Prostate gland (tissue), 2 donors: ENCODE measurements at regions not wholly inside any gene's neighbourhood (a gene's known extent, or its start where the extent isn't known, plus 50 kb on each side); places are given as distances from the start of the nearest gene placed in this dataset.

Experiments used
- POLR2A ChIP-seq: fragments of 450-650 bp; IDR thresholded peaks from one replicate; pipeline ENCODE4 v1.6.1; 2016; ENCODE audit warnings: antibody characterized with exemption, mild to moderate bottlenecking
- POLR2AphosphoS5 ChIP-seq: sonication (generic); formaldehyde crosslinking; IDR thresholded peaks from one replicate; pipeline ENCODE4 v1.6.1; 2017; ENCODE audit warnings: antibody characterized with exemption
- TF ChIP-seq, protein P1 (sequence below), 4 experiments: fragments of 200-600 bp in 2 of 4; fragments of 450-650 bp in 2 of 4; sonication (generic) in 2 of 4; IDR thresholded peaks; 1 replicate in 3 of 4; 2 replicates in 1 of 4; pipeline ENCODE4 v1.5.1; 2016 to 2019; ENCODE audit warnings: antibody characterized with exemption in 4 of 4, mild to moderate bottlenecking in 2 of 4, moderate library complexity in 2 of 4

DNA sequence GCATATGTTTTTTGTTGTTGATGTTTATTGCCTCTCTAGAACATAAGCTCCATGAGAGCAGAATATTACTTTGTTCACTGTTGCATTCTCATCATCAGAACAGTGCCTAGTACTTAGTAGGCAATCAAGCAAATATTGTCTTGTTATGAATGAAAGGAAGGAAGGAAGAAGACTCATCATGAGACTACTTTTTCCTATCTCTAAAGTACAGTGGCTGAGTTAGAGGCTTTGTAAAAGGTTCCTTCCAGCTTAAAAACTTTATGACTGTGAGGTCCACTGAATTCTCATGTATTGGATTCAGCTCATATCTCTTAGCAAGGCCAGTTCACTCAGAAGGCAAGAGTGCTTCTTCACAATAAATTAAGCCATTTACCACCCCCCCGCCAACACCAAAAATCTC is 171.8 kb upstream of the NR3C1 start:
- TF ChIP-seq, protein P1, sequence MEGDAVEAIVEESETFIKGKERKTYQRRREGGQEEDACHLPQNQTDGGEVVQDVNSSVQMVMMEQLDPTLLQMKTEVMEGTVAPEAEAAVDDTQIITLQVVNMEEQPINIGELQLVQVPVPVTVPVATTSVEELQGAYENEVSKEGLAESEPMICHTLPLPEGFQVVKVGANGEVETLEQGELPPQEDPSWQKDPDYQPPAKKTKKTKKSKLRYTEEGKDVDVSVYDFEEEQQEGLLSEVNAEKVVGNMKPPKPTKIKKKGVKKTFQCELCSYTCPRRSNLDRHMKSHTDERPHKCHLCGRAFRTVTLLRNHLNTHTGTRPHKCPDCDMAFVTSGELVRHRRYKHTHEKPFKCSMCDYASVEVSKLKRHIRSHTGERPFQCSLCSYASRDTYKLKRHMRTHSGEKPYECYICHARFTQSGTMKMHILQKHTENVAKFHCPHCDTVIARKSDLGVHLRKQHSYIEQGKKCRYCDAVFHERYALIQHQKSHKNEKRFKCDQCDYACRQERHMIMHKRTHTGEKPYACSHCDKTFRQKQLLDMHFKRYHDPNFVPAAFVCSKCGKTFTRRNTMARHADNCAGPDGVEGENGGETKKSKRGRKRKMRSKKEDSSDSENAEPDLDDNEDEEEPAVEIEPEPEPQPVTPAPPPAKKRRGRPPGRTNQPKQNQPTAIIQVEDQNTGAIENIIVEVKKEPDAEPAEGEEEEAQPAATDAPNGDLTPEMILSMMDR (IDR thresholded peaks at IDR 0.05): no peak
- TF ChIP-seq POLR2A (no peak), POLR2AphosphoS5 (no peak)
